Vagina (tissue), 2 donors: ENCODE measurements at regions not wholly inside any gene's neighbourhood (a gene's known extent, or its start where the extent isn't known, plus 50 kb on each side); places are given as distances from the start of the nearest gene placed in this dataset.

Source experiments
- DNase-seq, 2 donors: peaks; one replicate each; pipeline ENCODE4 v3.0.0-alpha.2; 2017; ENCODE audit errors: extremely low spot score in 2 of 2
- H3K27ac ChIP-seq: fragments of 200-600 bp; sonication (generic); one replicate; pipeline ENCODE4 v1.5.1; 2019
- H3K27me3 ChIP-seq: fragments of 200-600 bp; sonication (generic); one replicate; pipeline ENCODE4 v1.5.1; 2019
- H3K36me3 ChIP-seq, 2 donors: fragments of 200-600 bp; sonication (generic); one replicate each; pipeline ENCODE4 v1.5.1; 2017 to 2019
- H3K4me1 ChIP-seq: fragments of 200-600 bp; sonication (generic); one replicate; pipeline ENCODE4 v1.5.1; 2019
- H3K4me3 ChIP-seq, 2 donors: fragments of 200-600 bp; sonication (generic); 1 replicate in 1 of 2; 2 replicates in 1 of 2; pipeline ENCODE4 v1.5.1; 2016 to 2019
- H3K9me3 ChIP-seq: fragments of 200-600 bp; sonication (generic); one replicate; pipeline ENCODE4 v1.5.1; 2019
- POLR2A ChIP-seq, 2 donors: fragments of 450-650 bp; IDR thresholded peaks; one replicate each; pipeline ENCODE4 v1.6.1; 2017; ENCODE audit warnings: antibody characterized with exemption in 2 of 2, mild to moderate bottlenecking in 2 of 2, moderate library complexity in 2 of 2
- POLR2AphosphoS5 ChIP-seq, 2 donors: sonication (generic); formaldehyde crosslinking; IDR thresholded peaks; one replicate each; pipeline ENCODE4 v1.9.0; 2017; ENCODE audit warnings: antibody characterized with exemption in 2 of 2, mild to moderate bottlenecking in 2 of 2, low read depth in 1 of 2; ENCODE audit not compliant: insufficient read depth in 1 of 2
- intact Hi-C: fragments of 100-400 bp; cut with DNase I; formaldehyde crosslinking; loops from one replicate; pipeline ENCODE4 v1.15.1; 2023
- TF ChIP-seq, protein P1 (sequence below), 3 experiments: fragments of 450-650 bp in 2 of 3; fragments of 200-600 bp in 1 of 3; sonication (generic) in 1 of 3; IDR thresholded peaks; one replicate each; pipeline ENCODE4 v1.5.1; 2017 to 2019; ENCODE audit warnings: antibody characterized with exemption in 3 of 3, mild to moderate bottlenecking in 2 of 3, moderate library complexity in 2 of 3

DNA sequence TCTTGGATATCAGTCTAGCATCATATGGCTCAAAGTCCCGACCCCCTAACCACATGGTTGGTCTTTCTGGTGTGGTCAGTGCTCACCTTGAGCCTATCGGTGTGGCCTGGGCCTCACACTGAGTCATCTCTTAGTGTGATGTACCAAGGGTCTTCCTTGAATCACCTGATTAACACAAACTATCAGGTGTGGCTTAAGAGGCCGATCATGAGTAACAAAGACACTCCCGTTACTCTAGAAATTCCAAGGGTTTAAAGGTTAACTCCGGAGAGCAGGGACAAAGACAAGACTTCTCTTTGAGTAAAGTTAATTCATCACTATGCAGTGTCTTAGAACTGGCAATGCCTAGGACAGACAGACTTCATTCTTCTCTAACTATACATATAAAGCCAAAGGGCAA, 52.3 kb upstream of the ARMC3 start:
- H3K27me3 ChIP-seq = no peaks in the 10 kb centered on the region
- no peaks in the 10 kb centered on the region for H3K9me3 ChIP-seq
- TF ChIP-seq, protein P1, sequence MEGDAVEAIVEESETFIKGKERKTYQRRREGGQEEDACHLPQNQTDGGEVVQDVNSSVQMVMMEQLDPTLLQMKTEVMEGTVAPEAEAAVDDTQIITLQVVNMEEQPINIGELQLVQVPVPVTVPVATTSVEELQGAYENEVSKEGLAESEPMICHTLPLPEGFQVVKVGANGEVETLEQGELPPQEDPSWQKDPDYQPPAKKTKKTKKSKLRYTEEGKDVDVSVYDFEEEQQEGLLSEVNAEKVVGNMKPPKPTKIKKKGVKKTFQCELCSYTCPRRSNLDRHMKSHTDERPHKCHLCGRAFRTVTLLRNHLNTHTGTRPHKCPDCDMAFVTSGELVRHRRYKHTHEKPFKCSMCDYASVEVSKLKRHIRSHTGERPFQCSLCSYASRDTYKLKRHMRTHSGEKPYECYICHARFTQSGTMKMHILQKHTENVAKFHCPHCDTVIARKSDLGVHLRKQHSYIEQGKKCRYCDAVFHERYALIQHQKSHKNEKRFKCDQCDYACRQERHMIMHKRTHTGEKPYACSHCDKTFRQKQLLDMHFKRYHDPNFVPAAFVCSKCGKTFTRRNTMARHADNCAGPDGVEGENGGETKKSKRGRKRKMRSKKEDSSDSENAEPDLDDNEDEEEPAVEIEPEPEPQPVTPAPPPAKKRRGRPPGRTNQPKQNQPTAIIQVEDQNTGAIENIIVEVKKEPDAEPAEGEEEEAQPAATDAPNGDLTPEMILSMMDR (IDR thresholded peaks at IDR 0.05) = no peak
- no peak for TF ChIP-seq POLR2A (IDR thresholded peaks at IDR 0.05)
- no peak for TF ChIP-seq POLR2AphosphoS5 (IDR thresholded peaks at IDR 0.05; ENCODE audit: insufficient read depth in 1 of 2, low read depth in 1 of 2)
- intact Hi-C loops = no loop called here
- no peaks in the 10 kb centered on the region for H3K4me1 ChIP-seq
- no peak for DNase-seq
- no peaks in the 10 kb centered on the region for H3K36me3 ChIP-seq
- no peak overlapping the region for H3K27ac ChIP-seq
- no peak overlapping the region for H3K4me3 ChIP-seq

- intact Hi-C loops = no loop called here
- Histone ChIP-seq H3K4me3 (no peak overlapping the region), H3K27ac (no peak overlapping the region), H3K4me1 (no peaks in the 10 kb centered on the region), H3K27me3 (no peaks in the 10 kb centered on the region), H3K36me3 (no peaks in the 10 kb centered on the region), H3K9me3 (no peaks in the 10 kb centered on the region)
- TF ChIP-seq, protein P1 (IDR thresholded peaks at IDR 0.05) = no peak
- TF ChIP-seq POLR2A (IDR thresholded peaks at IDR 0.05) (no peak), POLR2AphosphoS5 (IDR thresholded peaks at IDR 0.05; ENCODE audit: insufficient read depth in 1 of 2, low read depth in 1 of 2) (no peak)
- DNase-seq = no peak
Observed at GRCh38 chr10:22874189-22874854, 53.5 kb upstream of the ARMC3 start.

GRCh38 chr10:22856444-22857074, 71.3 kb upstream of the ARMC3 start:
- no peak for TF ChIP-seq POLR2AphosphoS5 (IDR thresholded peaks at IDR 0.05; ENCODE audit: insufficient read depth in 1 of 2, low read depth in 1 of 2)
- TF ChIP-seq, protein P1 (IDR thresholded peaks at IDR 0.05) = no peak
- no peak for TF ChIP-seq POLR2A (IDR thresholded peaks at IDR 0.05)
- Histone ChIP-seq H3K9me3 (no peaks in the 10 kb centered on the region), H3K4me3 (no peak overlapping the region), H3K27ac (no peak overlapping the region), H3K36me3 (no peaks in the 10 kb centered on the region), H3K4me1 (no peaks in the 10 kb centered on the region), H3K27me3 (no peaks in the 10 kb centered on the region)
- intact Hi-C loops = no loop called here
- no peak for DNase-seq

- H3K36me3 ChIP-seq = no peaks in the 10 kb centered on the region
- H3K27me3 ChIP-seq = no peaks in the 10 kb centered on the region
- no peaks in the 10 kb centered on the region for H3K9me3 ChIP-seq
- intact Hi-C loops = no loop called here
- no peak overlapping the region for H3K4me3 ChIP-seq
- H3K27ac ChIP-seq = no peak overlapping the region
- no peak for DNase-seq
- peaks cover 8% of the 10 kb centered on the region for H3K4me1 ChIP-seq
- TF ChIP-seq, protein P1 (IDR thresholded peaks at IDR 0.05) = no peak
- TF ChIP-seq POLR2AphosphoS5 (IDR thresholded peaks at IDR 0.05; ENCODE audit: insufficient read depth in 1 of 2, low read depth in 1 of 2) (no peak), POLR2A (IDR thresholded peaks at IDR 0.05) (no peak)
Observed at GRCh38 chr10:22854935-22855421, 72.9 kb upstream of the ARMC3 start.

DNA sequence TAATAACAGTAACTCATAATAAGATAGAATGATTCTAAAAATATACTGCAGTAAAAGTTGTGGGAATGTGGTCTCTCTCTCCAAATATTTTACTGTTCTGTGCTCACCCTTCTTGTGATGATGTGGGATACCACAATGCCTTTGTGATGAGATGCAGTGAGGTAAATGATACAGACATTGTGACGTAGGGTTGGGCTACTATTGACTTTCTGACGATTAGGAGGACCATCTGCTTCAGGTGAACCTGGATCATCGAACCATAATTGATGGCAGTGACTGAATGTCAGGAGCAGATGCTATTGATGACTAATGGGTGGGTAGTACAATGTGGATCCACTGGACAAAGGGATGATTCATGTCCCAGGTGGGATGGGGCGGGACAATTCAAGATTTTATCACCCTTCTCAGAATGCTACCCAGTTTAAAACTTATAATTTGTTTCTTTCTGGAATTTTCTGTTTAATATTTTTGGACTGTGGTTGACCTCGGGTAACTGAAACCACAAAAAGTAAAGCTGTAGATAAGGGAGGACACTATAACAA, 73.9 kb upstream of the ARMC3 start:
- no peak for TF ChIP-seq POLR2AphosphoS5 (IDR thresholded peaks at IDR 0.05; ENCODE audit: insufficient read depth in 1 of 2, low read depth in 1 of 2)
- TF ChIP-seq, protein P1 (IDR thresholded peaks at IDR 0.05) = no peak
- TF ChIP-seq POLR2A (IDR thresholded peaks at IDR 0.05) = no peak
- no peak overlapping the region for H3K27ac ChIP-seq
- intact Hi-C loops = no loop called here
- H3K4me3 ChIP-seq = no peak overlapping the region
- no peaks in the 10 kb centered on the region for H3K36me3 ChIP-seq
- no peaks in the 10 kb centered on the region for H3K9me3 ChIP-seq
- no peak for DNase-seq
- H3K4me1 ChIP-seq = peaks cover 14% of the 10 kb centered on the region
- no peaks in the 10 kb centered on the region for H3K27me3 ChIP-seq
